H9 (cell line): ENCODE measurements at regions not wholly inside any gene's neighbourhood (a gene's known extent, or its start where the extent isn't known, plus 50 kb on each side); places are given as distances from the start of the nearest gene placed in this dataset.

Experiments
- DNase-seq: peaks from one replicate; pipeline ENCODE4 v3.0.0-alpha.2; 2017
- H2AFZ ChIP-seq: one replicate; pipeline ENCODE4 v1.6.1; 2013; ENCODE audit warnings: mild to moderate bottlenecking, low read length, control low read depth, moderate library complexity
- H2AK5ac ChIP-seq: 2 replicates; pipeline ENCODE4 v1.6.1; 2013; ENCODE audit warnings: low read length, control low read depth, mixed read lengths; ENCODE audit not compliant: insufficient read length
- H2BK120ac ChIP-seq: one replicate; pipeline ENCODE4 v1.6.1; 2013; ENCODE audit warnings: low read depth, mild to moderate bottlenecking, low read length, control low read depth, inconsistent platforms; ENCODE audit not compliant: poor library complexity, severe bottlenecking
- H2BK12ac ChIP-seq: 2 replicates; pipeline ENCODE4 v1.6.1; 2013; ENCODE audit warnings: low read length, control low read depth, mixed read lengths, low read depth; ENCODE audit not compliant: insufficient read length
- H2BK15ac ChIP-seq: 2 replicates; pipeline ENCODE4 v1.6.1; 2013; ENCODE audit warnings: low read depth, low read length, control low read depth
- H2BK20ac ChIP-seq: one replicate; pipeline ENCODE4 v1.6.1; 2013; ENCODE audit warnings: low read depth, mild to moderate bottlenecking, low read length, control low read depth, inconsistent platforms; ENCODE audit not compliant: poor library complexity, severe bottlenecking
- H2BK5ac ChIP-seq: 2 replicates; pipeline ENCODE4 v1.6.1; 2013; ENCODE audit warnings: low read length, control low read depth, mixed read lengths; ENCODE audit not compliant: insufficient read length
- H3K14ac ChIP-seq: 2 replicates; pipeline ENCODE4 v1.6.1; 2013; ENCODE audit warnings: low read length, control low read depth; ENCODE audit not compliant: insufficient read depth
- H3K18ac ChIP-seq: 2 replicates; pipeline ENCODE4 v1.6.1; 2013; ENCODE audit warnings: low read depth, mild to moderate bottlenecking, mixed read lengths, low read length, control low read depth; ENCODE audit not compliant: insufficient read length
- H3K23ac ChIP-seq: 2 replicates; pipeline ENCODE4 v1.6.1; 2013; ENCODE audit warnings: low read length, control low read depth, mixed read lengths, low read depth; ENCODE audit not compliant: insufficient read length
- H3K23me2 ChIP-seq: 2 replicates; pipeline ENCODE4 v1.6.1; 2013; ENCODE audit warnings: low read depth, mild to moderate bottlenecking, mixed read lengths, low read length, control low read depth; ENCODE audit not compliant: insufficient read length, poor library complexity, severe bottlenecking
- H3K27ac ChIP-seq: 2 replicates; pipeline ENCODE4 v1.5.1; 2013; ENCODE audit warnings: low read length, control low read depth, mixed read lengths, low read depth; ENCODE audit not compliant: insufficient read length
- H3K27me3 ChIP-seq: 2 replicates; pipeline ENCODE4 v1.6.1; 2013; ENCODE audit warnings: low read length, control low read depth, inconsistent platforms; ENCODE audit not compliant: insufficient read depth
- H3K4ac ChIP-seq: 2 replicates; pipeline ENCODE4 v1.6.1; 2013; ENCODE audit warnings: low read depth, mild to moderate bottlenecking, control low read depth, inconsistent platforms, low read length, moderate library complexity
- H3K4me1 ChIP-seq: 2 replicates; pipeline ENCODE4 v1.6.1; 2013; ENCODE audit warnings: low read length, control low read depth, inconsistent platforms; ENCODE audit not compliant: insufficient read depth
- H3K4me2 ChIP-seq: 2 replicates; pipeline ENCODE4 v1.6.1; 2013; ENCODE audit warnings: low read length, control low read depth, mixed read lengths; ENCODE audit not compliant: insufficient read length, insufficient read depth
- H3K56ac ChIP-seq: 2 replicates; pipeline ENCODE4 v1.6.1; 2013; ENCODE audit warnings: low read depth, mild to moderate bottlenecking, mixed read lengths, low read length, control low read depth; ENCODE audit not compliant: insufficient read length
- H3K79me1 ChIP-seq: 2 replicates; pipeline ENCODE4 v1.6.1; 2013; ENCODE audit warnings: low read depth, mild to moderate bottlenecking, moderate library complexity, low read length, control low read depth, inconsistent platforms; ENCODE audit not compliant: insufficient read depth, poor library complexity, severe bottlenecking
- H3K79me2 ChIP-seq: 2 replicates; pipeline ENCODE4 v1.6.1; 2013; ENCODE audit warnings: low read length, control low read depth, inconsistent platforms; ENCODE audit not compliant: insufficient read depth
- H3K9ac ChIP-seq: 2 replicates; pipeline ENCODE4 v1.6.1; 2013; ENCODE audit warnings: low read length, control low read depth, mixed read lengths; ENCODE audit not compliant: insufficient read length; ENCODE audit errors: extremely low read depth
- H3K9me3 ChIP-seq: one replicate; pipeline ENCODE4 v1.6.1; 2013; ENCODE audit warnings: low read depth, low read length, inconsistent platforms; ENCODE audit not compliant: control insufficient read depth
- H3T11ph ChIP-seq: one replicate; pipeline ENCODE4 v1.6.1; 2013; ENCODE audit warnings: mild to moderate bottlenecking, low read length, control low read depth, inconsistent platforms
- H4K20me1 ChIP-seq: one replicate; pipeline ENCODE4 v1.6.1; 2013; ENCODE audit not compliant: control insufficient read depth, insufficient read length, insufficient read depth
- H4K5ac ChIP-seq: 2 replicates; pipeline ENCODE4 v1.6.1; 2013; ENCODE audit warnings: low read depth, mild to moderate bottlenecking, mixed read lengths, low read length, control low read depth; ENCODE audit not compliant: insufficient read length
- H4K8ac ChIP-seq: replicated peaks from 2 replicates; pipeline ENCODE4 v1.6.1; 2013; ENCODE audit warnings: low read length, control low read depth, mixed read lengths, low read depth; ENCODE audit not compliant: insufficient read length
- H4K91ac ChIP-seq: 2 replicates; pipeline ENCODE4 v1.6.1; 2013; ENCODE audit warnings: low read depth, mild to moderate bottlenecking, moderate library complexity, mixed read lengths, low read length, control low read depth; ENCODE audit not compliant: insufficient read length
- H3K27ac Mint-ChIP-seq, 3 experiments: 2 replicates in 2 of 3; 3 replicates in 1 of 3; pipeline ENCODE4 v1.8.0; 2020 to 2021; ENCODE audit warnings: mixed read lengths in 3 of 3, mild to moderate bottlenecking in 1 of 3, moderate library complexity in 1 of 3
- H3K27me3 Mint-ChIP-seq: 2 replicates; pipeline ENCODE4 v1.8.0; 2021; ENCODE audit warnings: low read depth, mild to moderate bottlenecking, moderate library complexity, mixed read lengths
- H3K36me3 Mint-ChIP-seq, 3 experiments: 2 replicates in 2 of 3; 3 replicates in 1 of 3; pipeline ENCODE4 v1.8.0; 2020 to 2021; ENCODE audit warnings: low read depth in 3 of 3, mixed read lengths in 3 of 3; ENCODE audit not compliant: insufficient read depth in 1 of 3
- H3K4me1 Mint-ChIP-seq, 2 experiments: 2 replicates each; pipeline ENCODE4 v1.8.0; 2020; ENCODE audit warnings: mixed read lengths in 2 of 2
- H3K4me3 Mint-ChIP-seq, 2 experiments: 2 replicates in 1 of 2; 3 replicates in 1 of 2; pipeline ENCODE4 v1.8.0; 2020 to 2021; ENCODE audit warnings: mild to moderate bottlenecking in 2 of 2, mixed read lengths in 2 of 2, moderate library complexity in 1 of 2
- H3K9me3 Mint-ChIP-seq, 2 experiments: 2 replicates in 1 of 2; 3 replicates in 1 of 2; pipeline ENCODE4 v1.8.0; 2020; ENCODE audit warnings: mild to moderate bottlenecking in 2 of 2, mixed read lengths in 2 of 2, moderate library complexity in 1 of 2
- CTCF ChIP-seq: fragments of 200-600 bp; sonication (generic); conservative IDR thresholded peaks from 3 replicates; pipeline ENCODE4 v1.8.0; 2021; ENCODE audit warnings: antibody characterized with exemption, mild to moderate bottlenecking
- WGBS: extraction: QIAGEN DNeasy Blood & Tissue Kit; methylation state at CpG from one replicate; pipeline ENCODE4 v1.1.7; 2013; ENCODE audit warnings: missing lambda C conversion rate, low lambda C conversion rate, mixed read lengths; ENCODE audit not compliant: insufficient read length; ENCODE audit errors: extremely low coverage; 5-methylcytosine and 5-hydroxymethylcytosine counted together

- no peaks in the 10 kb centered on the region for H3K9me3 Mint-ChIP-seq
- H3K23ac ChIP-seq, result no peak overlapping the region
- H2BK12ac ChIP-seq, result no peak overlapping the region
- no peak overlapping the region for H3K4me2 ChIP-seq
- no peak overlapping the region for H3K27ac ChIP-seq
- no peak overlapping the region for H3K4me3 Mint-ChIP-seq
- H3K36me3 Mint-ChIP-seq, result no peaks in the 10 kb centered on the region
- H4K20me1 ChIP-seq, result no peaks in the 10 kb centered on the region
- H3K9me3 ChIP-seq, result no peaks in the 10 kb centered on the region
- no peak overlapping the region for H3K27ac Mint-ChIP-seq
- H2BK120ac ChIP-seq, result no peak overlapping the region
- no peak overlapping the region for H2BK20ac ChIP-seq
- H4K8ac ChIP-seq, result no peak overlapping the region
- peaks cover 6% of the 10 kb centered on the region in 2 experiments; a peak in 3 of 4 replicates for H3K4me1 Mint-ChIP-seq
- TF ChIP-seq CTCF, result no peak
- no peak overlapping the region for H4K5ac ChIP-seq
- H3K27me3 ChIP-seq, result no peaks in the 10 kb centered on the region
- H3T11ph ChIP-seq, result no peak overlapping the region
- no peaks in the 10 kb centered on the region for H3K79me1 ChIP-seq
- no peak overlapping the region for H2BK5ac ChIP-seq
- no peak overlapping the region for H2AK5ac ChIP-seq
- WGBS, result no CpG with 5 or more reads among the region's 1 CpG
- H3K79me2 ChIP-seq, result no peaks in the 10 kb centered on the region
- H3K18ac ChIP-seq, result no peak overlapping the region
- no peaks in the 10 kb centered on the region for H3K23me2 ChIP-seq
- H2BK15ac ChIP-seq, result no peak overlapping the region
- no peak overlapping the region for H3K9ac ChIP-seq
- H3K56ac ChIP-seq, result no peak overlapping the region
- no peak overlapping the region for H3K14ac ChIP-seq
- no peak for DNase-seq
- no peaks in the 10 kb centered on the region for H3K4me1 ChIP-seq
- H2AFZ ChIP-seq, result no peak overlapping the region
- H3K4ac ChIP-seq, result no peak overlapping the region
- no peaks in the 10 kb centered on the region for H3K27me3 Mint-ChIP-seq
- H4K91ac ChIP-seq, result no peak overlapping the region
Measured at GRCh38 chr11:21650961-21651360, 541.9 kb upstream of the ANO5 start.
